ENCODE measurements at regions not wholly inside any gene's neighbourhood (a gene's known extent, or its start where the extent isn't known, plus 50 kb on each side); places are given as distances from the start of the nearest gene placed in this dataset.

DNA sequence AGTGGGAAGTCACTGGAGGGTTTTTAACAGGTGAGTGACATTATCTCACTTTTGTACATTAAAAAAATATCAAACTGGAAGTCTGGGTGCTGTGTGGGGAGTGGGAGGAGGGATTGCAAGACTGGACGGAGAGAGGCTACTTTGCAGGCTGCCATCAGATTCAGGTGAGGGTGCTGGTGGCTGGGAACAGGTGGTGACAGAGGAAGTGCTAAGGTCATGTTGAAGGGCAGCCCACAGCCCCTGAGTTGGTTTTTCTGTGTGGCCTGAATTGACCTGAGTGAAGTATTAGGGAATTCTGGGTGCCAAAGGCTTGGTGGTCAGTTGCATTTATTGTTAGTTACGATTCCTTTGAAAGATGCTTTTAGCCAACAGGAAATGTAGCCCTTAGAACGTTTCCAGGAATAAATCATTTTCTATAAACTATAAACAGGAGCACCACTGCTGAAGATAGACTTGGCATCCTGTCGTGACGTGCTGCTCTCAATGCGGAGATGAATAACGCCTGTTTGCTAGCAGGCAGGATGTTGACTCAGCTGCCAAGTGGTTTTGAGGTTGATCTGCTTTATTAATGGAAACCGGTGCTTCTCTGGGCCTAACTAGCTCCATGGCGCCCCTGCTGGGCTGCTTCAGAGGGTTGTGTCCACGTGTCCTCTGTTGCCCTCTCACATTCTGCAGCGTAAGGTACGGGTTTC lies 707.5 kb upstream of the TMEM132C start:
- peak; percentile 92 for DNase-seq (ENCODE audit: low read depth)
- H3K4me3 ChIP-seq (ENCODE audit: low read depth, low read length) = no peak overlapping the region
- TF ChIP-seq, protein P1, sequence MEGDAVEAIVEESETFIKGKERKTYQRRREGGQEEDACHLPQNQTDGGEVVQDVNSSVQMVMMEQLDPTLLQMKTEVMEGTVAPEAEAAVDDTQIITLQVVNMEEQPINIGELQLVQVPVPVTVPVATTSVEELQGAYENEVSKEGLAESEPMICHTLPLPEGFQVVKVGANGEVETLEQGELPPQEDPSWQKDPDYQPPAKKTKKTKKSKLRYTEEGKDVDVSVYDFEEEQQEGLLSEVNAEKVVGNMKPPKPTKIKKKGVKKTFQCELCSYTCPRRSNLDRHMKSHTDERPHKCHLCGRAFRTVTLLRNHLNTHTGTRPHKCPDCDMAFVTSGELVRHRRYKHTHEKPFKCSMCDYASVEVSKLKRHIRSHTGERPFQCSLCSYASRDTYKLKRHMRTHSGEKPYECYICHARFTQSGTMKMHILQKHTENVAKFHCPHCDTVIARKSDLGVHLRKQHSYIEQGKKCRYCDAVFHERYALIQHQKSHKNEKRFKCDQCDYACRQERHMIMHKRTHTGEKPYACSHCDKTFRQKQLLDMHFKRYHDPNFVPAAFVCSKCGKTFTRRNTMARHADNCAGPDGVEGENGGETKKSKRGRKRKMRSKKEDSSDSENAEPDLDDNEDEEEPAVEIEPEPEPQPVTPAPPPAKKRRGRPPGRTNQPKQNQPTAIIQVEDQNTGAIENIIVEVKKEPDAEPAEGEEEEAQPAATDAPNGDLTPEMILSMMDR (IDR thresholded peaks at IDR 0.05; ENCODE audit: insufficient read depth, low read length) = peak; percentile 61

DNA sequence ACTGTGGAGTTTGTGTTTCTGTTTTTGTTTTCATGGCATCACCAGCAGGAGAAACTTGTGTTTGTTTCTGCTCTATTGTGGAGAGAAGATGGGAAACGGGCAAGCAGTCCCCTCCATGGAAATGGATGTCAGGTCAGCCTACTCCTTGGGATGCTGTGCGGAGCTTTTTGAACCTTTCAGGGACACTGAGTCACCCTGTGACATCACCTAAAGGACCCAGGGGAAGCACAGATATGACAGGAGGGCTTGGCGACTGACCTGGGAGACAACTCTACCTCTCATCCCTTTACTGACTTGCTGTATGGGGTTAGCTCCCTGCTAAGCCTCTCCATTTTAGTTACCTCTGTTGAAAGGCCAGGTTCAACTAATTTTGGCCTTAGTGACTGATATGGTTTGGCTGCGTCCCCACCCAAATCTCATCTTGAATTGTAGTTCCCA lies 706.9 kb upstream of the TMEM132C start:
- TF ChIP-seq, protein P1 (IDR thresholded peaks at IDR 0.05; ENCODE audit: insufficient read depth, low read length) = no peak
- no peak overlapping the region for H3K4me3 ChIP-seq (ENCODE audit: low read depth, low read length)
- no peak for DNase-seq (ENCODE audit: low read depth)

DNA sequence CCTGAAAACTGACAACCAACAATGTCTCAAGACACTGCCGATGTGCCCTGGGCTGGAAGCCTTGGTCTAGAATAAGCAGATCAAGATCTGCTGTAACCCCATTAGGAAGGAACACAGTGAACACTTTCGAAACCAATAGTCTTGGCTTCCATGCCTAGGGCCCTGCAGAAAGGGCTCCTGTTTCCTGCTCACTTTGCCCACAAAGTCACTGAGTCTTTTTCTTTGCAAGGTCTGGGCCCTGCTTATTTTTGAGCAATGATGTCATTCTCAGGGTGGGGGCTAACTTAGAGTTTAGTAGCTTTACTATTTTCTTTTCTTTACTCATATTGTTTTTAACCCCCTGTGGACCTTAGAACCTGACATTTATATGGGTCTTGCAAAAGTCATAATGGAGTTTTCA lies 704.2 kb upstream of the TMEM132C start:
- no peak overlapping the region for H3K4me3 ChIP-seq (ENCODE audit: low read depth, low read length)
- DNase-seq (ENCODE audit: low read depth) = no peak
- TF ChIP-seq, protein P1 (IDR thresholded peaks at IDR 0.05; ENCODE audit: insufficient read depth, low read length) = no peak

DNA sequence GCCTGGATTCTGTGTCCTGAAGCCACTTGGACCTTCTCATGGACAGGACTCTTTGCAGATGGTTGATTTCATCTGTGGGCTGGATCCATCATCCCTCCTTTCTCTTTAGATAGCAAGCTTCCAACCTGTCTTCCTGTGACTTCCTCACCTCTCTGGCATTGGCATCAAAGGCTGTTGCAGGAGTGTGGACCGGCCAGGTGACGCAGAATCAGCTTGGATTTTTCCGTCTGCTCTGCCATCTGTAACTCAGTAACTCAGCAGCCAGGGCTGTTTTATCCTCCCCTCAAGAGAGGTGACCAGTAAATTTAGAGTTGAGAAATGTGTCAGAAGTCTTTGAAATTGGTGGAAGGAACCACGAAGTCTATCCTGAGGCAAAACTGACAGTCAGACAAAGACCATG lies 701.7 kb upstream of the TMEM132C start:
- no peak for DNase-seq (ENCODE audit: low read depth)
- no peak overlapping the region for H3K4me3 ChIP-seq (ENCODE audit: low read depth, low read length)
- TF ChIP-seq, protein P1 (IDR thresholded peaks at IDR 0.05; ENCODE audit: insufficient read depth, low read length) = no peak

DNA sequence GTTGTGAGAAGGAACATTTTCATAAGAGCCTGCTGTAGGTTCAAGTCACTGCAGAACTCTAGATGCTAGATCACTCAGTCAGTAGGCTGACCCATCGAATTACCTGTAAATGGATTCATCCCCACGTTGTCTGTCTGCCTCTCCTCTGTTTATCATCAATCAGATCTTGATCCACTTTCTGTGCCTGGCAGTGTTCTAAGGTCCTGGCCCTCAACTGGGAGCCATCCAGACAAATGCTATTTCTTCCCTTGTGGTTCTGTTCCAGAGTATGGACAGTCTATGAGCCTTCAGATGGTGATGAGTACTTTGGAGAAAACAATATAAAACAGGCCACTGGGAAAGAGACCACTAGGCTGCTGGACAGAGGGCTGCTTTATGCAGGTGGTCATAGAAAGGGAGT lies 699.4 kb upstream of the TMEM132C start:
- TF ChIP-seq, protein P1 (IDR thresholded peaks at IDR 0.05; ENCODE audit: insufficient read depth, low read length) = no peak
- no peak for DNase-seq (ENCODE audit: low read depth)
- no peak overlapping the region for H3K4me3 ChIP-seq (ENCODE audit: low read depth, low read length)

DNA sequence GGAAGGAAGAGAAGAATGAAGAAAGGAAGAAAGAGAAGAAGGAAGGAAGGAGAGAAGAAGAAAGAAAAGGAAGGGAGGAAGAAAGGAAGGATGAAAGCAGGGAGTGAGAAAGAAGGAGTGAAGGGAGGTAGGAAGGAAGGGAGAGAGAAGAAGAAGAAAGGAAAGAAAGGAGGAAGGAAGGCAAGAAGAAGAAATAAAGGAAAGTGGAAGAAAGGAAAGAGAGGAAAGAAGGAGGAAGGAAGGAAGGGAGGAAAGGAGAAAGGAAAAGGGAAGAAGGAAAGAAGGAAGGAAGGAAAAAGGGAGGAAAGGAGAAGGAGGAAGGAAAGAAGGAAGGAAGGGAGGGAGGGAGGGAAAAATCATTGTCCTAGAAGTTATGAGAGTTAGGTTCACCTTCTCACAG lies 696.6 kb upstream of the TMEM132C start:
- DNase-seq (ENCODE audit: low read depth) = no peak
- TF ChIP-seq, protein P1 (IDR thresholded peaks at IDR 0.05; ENCODE audit: insufficient read depth, low read length) = no peak
- H3K4me3 ChIP-seq (ENCODE audit: low read depth, low read length) = no peak overlapping the region

All from fibroblast of the aortic adventitia (primary cell).